GM18867 (cell line): ENCODE measurements at regions not wholly inside any gene's neighbourhood (a gene's known extent, or its start where the extent isn't known, plus 50 kb on each side); places are given as distances from the start of the nearest gene placed in this dataset.
"Not testable (repeated sequence)": the region's sequence is repeated elsewhere in the genome, so short reads cannot be mapped to it uniquely, and the experiment has no call there.

ENCODE experiments used
- ATAC-seq: cut with Tn5 transposase; IDR thresholded peaks from one replicate; pipeline ENCODE4 v1.9.1; 2021; ENCODE audit warnings: mild to moderate bottlenecking, moderate library complexity; ENCODE audit not compliant: unreplicated experiment

GRCh38 chrX:148080593-148080992, 99.5 kb downstream of the FMR1NB start:
- ATAC-seq = no peak

- ATAC-seq = no peak
Measured at GRCh38 chrX:148084611-148085010, 103.5 kb downstream of the FMR1NB start.

GRCh38 chrX:148120151-148120550, 139.0 kb downstream of the FMR1NB start:
- no peak for ATAC-seq

- ATAC-seq = no peak
Measured at GRCh38 chrX:148120999-148121623, 140.0 kb downstream of the FMR1NB start.

GRCh38 chrX:148128872-148129505, 147.9 kb downstream of the FMR1NB start:
- not testable (repeated sequence) for ATAC-seq

GRCh38 chrX:148133105-148133725, 152.1 kb downstream of the FMR1NB start:
- no peak for ATAC-seq

- ATAC-seq = no peak
Measured at GRCh38 chrX:148134578-148134977, 153.4 kb downstream of the FMR1NB start.

- ATAC-seq = no peak
Measured at GRCh38 chrX:148135738-148136137, 154.6 kb downstream of the FMR1NB start.

- no peak for ATAC-seq
Measured at GRCh38 chrX:148146121-148146520, 165.0 kb downstream of the FMR1NB start.

GRCh38 chrX:148156986-148157385, 175.8 kb downstream of the FMR1NB start:
- ATAC-seq = no peak

GRCh38 chrX:148159796-148160195, 178.7 kb downstream of the FMR1NB start:
- no peak for ATAC-seq

- no peak for ATAC-seq
Measured at GRCh38 chrX:148161701-148162100, 180.6 kb downstream of the FMR1NB start.

- ATAC-seq = no peak
Measured at GRCh38 chrX:148185631-148186030, 204.5 kb downstream of the FMR1NB start.

- no peak for ATAC-seq
Measured at GRCh38 chrX:148192547-148192946, 211.4 kb downstream of the FMR1NB start.

- no peak for ATAC-seq
Measured at GRCh38 chrX:148193759-148194158, 212.6 kb downstream of the FMR1NB start.

- ATAC-seq = no peak
Measured at GRCh38 chrX:148203531-148203930, 222.4 kb downstream of the FMR1NB start.

- no peak for ATAC-seq
Measured at GRCh38 chrX:148204195-148204594, 223.1 kb downstream of the FMR1NB start.

GRCh38 chrX:148214786-148215185, 233.6 kb downstream of the FMR1NB start:
- no peak for ATAC-seq

- ATAC-seq = no peak
Measured at GRCh38 chrX:148215726-148216125, 234.6 kb downstream of the FMR1NB start.

- ATAC-seq = no peak
Measured at GRCh38 chrX:148223361-148223760, 242.2 kb downstream of the FMR1NB start.

- no peak for ATAC-seq
Measured at GRCh38 chrX:148228521-148228920, 247.4 kb downstream of the FMR1NB start.

GRCh38 chrX:148229801-148230303, 248.7 kb downstream of the FMR1NB start:
- no peak for ATAC-seq
